DMS53 (cell line): ENCODE measurements at regions not wholly inside any gene's neighbourhood (a gene's known extent, or its start where the extent isn't known, plus 50 kb on each side); places are given as distances from the start of the nearest gene placed in this dataset.

Experiments used
- DNase-seq: peaks from one replicate; lab custom pipeline; 2025; lab: John Stamatoyannopoulos, UW

GRCh38 chr5:101932599-101932998 lies 363.5 kb downstream of the SLCO4C1 start:
- peak; percentile 78 for DNase-seq

GRCh38 chr5:101929628-101930027 lies 366.5 kb downstream of the SLCO4C1 start:
- DNase-seq, result no peak

- no peak for DNase-seq
Observed at GRCh38 chr5:101917166-101917565, 378.9 kb downstream of the SLCO4C1 start.

GRCh38 chr5:101915554-101915953 lies 380.5 kb downstream of the SLCO4C1 start:
- DNase-seq, result no peak

- no peak for DNase-seq
Observed at GRCh38 chr5:101904736-101905135, 391.3 kb downstream of the SLCO4C1 start.

- DNase-seq, result peak; percentile 90
Observed at GRCh38 chr5:101897914-101898313, 398.2 kb downstream of the SLCO4C1 start.

GRCh38 chr5:101894985-101895384 lies 401.1 kb downstream of the SLCO4C1 start:
- DNase-seq, result no peak

- DNase-seq, result no peak
Observed at GRCh38 chr5:101878190-101878589, 417.9 kb downstream of the SLCO4C1 start.

- no peak for DNase-seq
Observed at GRCh38 chr5:101877451-101877850, 418.6 kb downstream of the SLCO4C1 start.

- DNase-seq, result no peak
Observed at GRCh38 chr5:101866473-101866872, 429.6 kb downstream of the SLCO4C1 start.

GRCh38 chr5:101860563-101860962 lies 435.5 kb downstream of the SLCO4C1 start:
- DNase-seq, result no peak

- DNase-seq, result no peak
Observed at GRCh38 chr5:101860145-101860544, 435.9 kb downstream of the SLCO4C1 start.

- no peak for DNase-seq
Observed at GRCh38 chr5:101846496-101846895, 449.6 kb downstream of the SLCO4C1 start.

- DNase-seq, result no peak
Observed at GRCh38 chr5:101843055-101843454, 453.0 kb downstream of the SLCO4C1 start.

GRCh38 chr5:101838435-101838834 lies 457.6 kb downstream of the SLCO4C1 start:
- no peak for DNase-seq

GRCh38 chr5:101829255-101829654 lies 466.8 kb downstream of the SLCO4C1 start:
- DNase-seq, result no peak

- DNase-seq, result no peak
Observed at GRCh38 chr5:101811466-101811865, 484.6 kb downstream of the SLCO4C1 start.

GRCh38 chr5:101806410-101806809 lies 489.7 kb downstream of the SLCO4C1 start:
- DNase-seq, result no peak

- no peak for DNase-seq
Observed at GRCh38 chr5:101796427-101796826, 499.7 kb downstream of the SLCO4C1 start.

GRCh38 chr5:101788797-101789196 lies 507.3 kb downstream of the SLCO4C1 start:
- DNase-seq, result no peak

- no peak for DNase-seq
Observed at GRCh38 chr5:101785090-101785489, 511.0 kb downstream of the SLCO4C1 start.

- peak; percentile 32 for DNase-seq
Observed at GRCh38 chr5:101783241-101784013, 512.7 kb downstream of the SLCO4C1 start.

GRCh38 chr5:101782352-101783103 lies 513.6 kb downstream of the SLCO4C1 start:
- peak; percentile 80 for DNase-seq
